HUES6 (cell line): ENCODE measurements at regions not wholly inside any gene's neighbourhood (a gene's known extent, or its start where the extent isn't known, plus 50 kb on each side); places are given as distances from the start of the nearest gene placed in this dataset.
"Not testable (repeated sequence)": the region's sequence is repeated elsewhere in the genome, so short reads cannot be mapped to it uniquely, and the experiment has no call there.

ENCODE experiments used
- H3K27ac ChIP-seq: 2 replicates; pipeline ENCODE4 v1.7.0; 2013; ENCODE audit warnings: low read depth, mild to moderate bottlenecking, low read length, inconsistent platforms
- H3K27me3 ChIP-seq: 2 replicates; pipeline ENCODE4 v1.6.1; 2013; ENCODE audit warnings: low read length; ENCODE audit not compliant: control insufficient read depth, insufficient read depth
- H3K36me3 ChIP-seq: 2 replicates; pipeline ENCODE4 v1.6.1; 2013; ENCODE audit warnings: low read length; ENCODE audit not compliant: control insufficient read depth, insufficient read depth
- H3K4me1 ChIP-seq: 2 replicates; pipeline ENCODE4 v1.6.1; 2013; ENCODE audit warnings: low read length; ENCODE audit not compliant: control insufficient read depth, insufficient read depth
- H3K4me3 ChIP-seq: 2 replicates; pipeline ENCODE4 v1.5.1; 2013; ENCODE audit warnings: low read depth, low read length
- H3K9ac ChIP-seq: one replicate; pipeline ENCODE4 v1.6.1; 2013; ENCODE audit warnings: mild to moderate bottlenecking, low read length
- H3K9me3 ChIP-seq: 2 replicates; pipeline ENCODE4 v1.6.1; 2013; ENCODE audit warnings: low read depth, low read length; ENCODE audit not compliant: control insufficient read depth, insufficient read depth

- Histone ChIP-seq H3K9ac (no peak overlapping the region), H3K27ac (no peak overlapping the region), H3K27me3 (no peaks in the 10 kb centered on the region), H3K4me3 (no peak overlapping the region), H3K9me3 (no peaks in the 10 kb centered on the region), H3K36me3 (no peaks in the 10 kb centered on the region), H3K4me1 (0 out of 2 replicates have a peak, but pooled peaks cover 4% of the 10 kb centered on the region)
Measured at GRCh38 chr15:62323353-62323890, 158.3 kb upstream of the C2CD4B start.

- no peak overlapping the region for H3K9ac ChIP-seq
- 0 out of 2 replicates have a peak, but pooled peaks cover 4% of the 10 kb centered on the region for H3K4me1 ChIP-seq
- no peaks in the 10 kb centered on the region for H3K9me3 ChIP-seq
- no peaks in the 10 kb centered on the region for H3K36me3 ChIP-seq
- no peak overlapping the region for H3K4me3 ChIP-seq
- no peaks in the 10 kb centered on the region for H3K27me3 ChIP-seq
- no peak overlapping the region for H3K27ac ChIP-seq
Measured at GRCh38 chr15:62324382-62324781, 159.3 kb upstream of the C2CD4B start.

- Histone ChIP-seq H3K9ac (no peak overlapping the region), H3K36me3 (no peaks in the 10 kb centered on the region), H3K27me3 (no peaks in the 10 kb centered on the region), H3K27ac (no peak overlapping the region), H3K9me3 (no peaks in the 10 kb centered on the region), H3K4me3 (no peak overlapping the region), H3K4me1 (0 out of 2 replicates have a peak, but pooled peaks cover 4% of the 10 kb centered on the region)
Measured at GRCh38 chr15:62325597-62325996, 160.5 kb upstream of the C2CD4B start.

GRCh38 chr15:62326460-62327011, 161.5 kb upstream of the C2CD4B start:
- Histone ChIP-seq H3K36me3 (no peaks in the 10 kb centered on the region), H3K27ac (no peak overlapping the region), H3K4me3 (no peak overlapping the region), H3K27me3 (no peaks in the 10 kb centered on the region), H3K9me3 (no peaks in the 10 kb centered on the region), H3K4me1 (0 out of 2 replicates have a peak, but pooled peaks cover 4% of the 10 kb centered on the region), H3K9ac (no peak overlapping the region)

- Histone ChIP-seq H3K9me3 (no peaks in the 10 kb centered on the region), H3K36me3 (no peaks in the 10 kb centered on the region), H3K9ac (no peak overlapping the region), H3K4me3 (no peak overlapping the region), H3K27ac (no peak overlapping the region), H3K4me1 (0 out of 2 replicates have a peak, but pooled peaks cover 4% of the 10 kb centered on the region), H3K27me3 (no peaks in the 10 kb centered on the region)
Measured at GRCh38 chr15:62327406-62327805, 162.3 kb upstream of the C2CD4B start.

DNA sequence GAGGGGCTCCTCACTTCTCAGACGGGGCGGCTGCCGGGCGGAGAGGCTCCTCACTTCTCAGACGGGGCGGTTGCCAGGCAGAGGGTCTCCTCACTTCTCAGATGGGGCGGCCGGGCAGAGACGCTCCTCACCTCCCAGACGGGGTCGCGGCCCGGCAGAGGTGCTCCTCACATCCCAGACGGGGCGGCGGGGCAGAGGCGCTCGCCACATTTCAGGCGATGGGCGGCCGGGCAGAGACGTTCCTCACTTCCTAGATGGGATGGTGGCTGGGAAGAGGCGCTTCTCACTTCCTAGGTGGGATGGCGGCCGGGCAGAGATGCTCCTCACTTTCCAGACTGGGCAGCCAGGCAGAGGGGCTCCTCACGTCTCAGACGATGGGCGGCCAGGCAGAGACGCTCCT, 167.4 kb upstream of the C2CD4B start:
- H3K27me3 ChIP-seq, H3K27ac ChIP-seq: not testable (repeated sequence)
- peaks cover 11% of the 10 kb centered on the region for H3K9me3 ChIP-seq

GRCh38 chr15:62334536-62334935, 169.5 kb upstream of the C2CD4B start:
- Histone ChIP-seq H3K9ac (no peak overlapping the region), H3K36me3 (no peaks in the 10 kb centered on the region), H3K9me3 (peaks cover 11% of the 10 kb centered on the region), H3K4me3 (no peak overlapping the region), H3K27ac (no peak overlapping the region), H3K27me3 (no peaks in the 10 kb centered on the region), H3K4me1 (no peaks in the 10 kb centered on the region)

More for the DNA sequence above, 167.4 kb upstream of the C2CD4B start:
- H3K4me3 ChIP-seq, H3K36me3 ChIP-seq, H3K4me1 ChIP-seq, H3K9ac ChIP-seq: not testable (repeated sequence)

DNA sequence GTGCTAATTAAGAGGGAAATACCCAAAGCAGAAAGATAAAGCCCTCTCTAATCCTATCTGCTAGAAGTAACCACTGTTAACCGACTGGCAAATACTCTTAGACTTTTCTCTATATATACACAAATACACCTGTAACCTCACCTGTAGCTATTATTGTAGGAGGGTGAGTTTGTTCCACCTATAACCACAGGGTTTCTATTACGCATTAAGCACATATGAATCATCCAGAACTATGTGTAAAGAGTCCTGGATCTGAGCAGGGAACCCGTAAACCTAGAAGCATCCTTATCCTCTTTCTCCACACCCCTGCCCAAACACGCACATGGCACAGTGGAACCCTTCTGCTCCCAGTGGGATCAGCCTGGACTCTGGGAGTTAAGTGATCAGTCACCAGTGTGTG, 172.8 kb upstream of the C2CD4B start:
- peaks cover 11% of the 10 kb centered on the region for H3K9me3 ChIP-seq
- H3K27ac ChIP-seq: no peak overlapping the region
- H3K4me3 ChIP-seq: no peak overlapping the region
- H3K4me1 ChIP-seq: no peaks in the 10 kb centered on the region
- no peaks in the 10 kb centered on the region for H3K27me3 ChIP-seq
- no peak overlapping the region for H3K9ac ChIP-seq
- no peaks in the 10 kb centered on the region for H3K36me3 ChIP-seq

GRCh38 chr15:62338497-62338896, 173.4 kb upstream of the C2CD4B start:
- no peak overlapping the region for H3K9ac ChIP-seq
- no peak overlapping the region for H3K27ac ChIP-seq
- no peak overlapping the region for H3K4me3 ChIP-seq
- H3K36me3 ChIP-seq: no peaks in the 10 kb centered on the region
- H3K27me3 ChIP-seq: no peaks in the 10 kb centered on the region
- no peaks in the 10 kb centered on the region for H3K4me1 ChIP-seq
- H3K9me3 ChIP-seq: peaks cover 8% of the 10 kb centered on the region

DNA sequence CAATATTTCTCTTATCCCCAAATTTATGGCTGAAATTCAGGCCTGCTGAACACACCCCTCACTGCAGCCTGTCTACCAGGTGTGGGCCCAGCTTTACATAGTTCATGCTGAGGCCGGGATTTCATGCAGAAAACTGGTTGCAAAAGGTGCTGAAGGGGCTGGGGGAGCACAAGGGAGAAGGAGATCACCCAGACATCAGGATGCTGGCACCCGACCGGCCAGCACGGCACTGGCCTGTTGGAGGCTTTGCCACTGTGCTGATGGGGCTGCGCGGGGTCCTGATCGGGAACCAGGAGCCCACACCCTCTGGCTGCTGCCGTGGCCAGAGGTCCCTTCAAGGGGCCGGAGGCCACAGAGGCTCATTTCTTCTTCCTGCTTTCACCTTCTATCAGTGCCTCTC, 177.9 kb upstream of the C2CD4B start:
- Histone ChIP-seq H3K4me3 (no peak overlapping the region), H3K4me1 (no peaks in the 10 kb centered on the region), H3K36me3 (no peaks in the 10 kb centered on the region), H3K27me3 (no peaks in the 10 kb centered on the region), H3K9ac (no peak overlapping the region), H3K9me3 (no peaks in the 10 kb centered on the region), H3K27ac (no peak overlapping the region)

- Histone ChIP-seq H3K36me3 (no peaks in the 10 kb centered on the region), H3K27me3 (no peaks in the 10 kb centered on the region), H3K4me1 (no peaks in the 10 kb centered on the region), H3K9ac (no peak overlapping the region), H3K4me3 (no peak overlapping the region), H3K9me3 (no peaks in the 10 kb centered on the region), H3K27ac (no peak overlapping the region)
Measured at GRCh38 chr15:62343397-62343796, 178.3 kb upstream of the C2CD4B start.
